ENCODE measurements at regions not wholly inside any gene's neighbourhood (a gene's known extent, or its start where the extent isn't known, plus 50 kb on each side); places are given as distances from the start of the nearest gene placed in this dataset.

GRCh38 chr1:29953961-29954360, 717.6 kb downstream of the PTPRU start:
- CTCF ChIA-PET, result interaction anchor here (1.5 kb wide), 1 partner anchor 9 kb away, joined by 3 read pairs; no protein-coding TSS in a partner anchor
- POLR2A ChIA-PET, result no interaction called here
- no peak for TF ChIP-seq CTCF (IDR thresholded peaks at IDR 0.05; ENCODE audit: control extremely low read depth, extremely low read depth, low read depth, missing control alignments)
- DNase-seq (ENCODE audit: extremely low spot score), result no peak

DNA sequence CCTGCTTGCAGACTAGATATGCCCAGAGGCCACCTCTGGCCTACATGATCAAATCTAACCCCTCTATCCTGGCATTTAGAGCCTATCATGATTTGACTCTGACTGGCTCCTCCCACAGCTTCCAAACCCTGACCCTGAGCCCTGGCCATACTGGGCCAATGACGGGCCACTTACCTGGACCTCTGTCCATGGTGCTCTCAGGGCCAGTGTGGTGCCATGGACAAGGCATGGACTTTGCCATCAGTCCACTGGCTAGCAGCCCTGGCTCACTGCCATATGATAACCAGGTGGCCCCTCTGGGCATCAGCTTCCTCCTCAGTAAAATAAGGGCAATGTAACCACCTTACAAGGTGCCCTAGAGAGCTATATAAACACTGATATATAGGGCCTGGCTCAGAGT, 713.4 kb downstream of the PTPRU start:
- DNase-seq (ENCODE audit: extremely low spot score), result no peak
- ChIA-PET CTCF (no interaction called here), POLR2A (no interaction called here)
- TF ChIP-seq CTCF (IDR thresholded peaks at IDR 0.05; ENCODE audit: control extremely low read depth, extremely low read depth, low read depth, missing control alignments), result no peak

- ChIA-PET POLR2A (no interaction called here), CTCF (no interaction called here)
- TF ChIP-seq CTCF (IDR thresholded peaks at IDR 0.05; ENCODE audit: control extremely low read depth, extremely low read depth, low read depth, missing control alignments), result no peak
- no peak for DNase-seq (ENCODE audit: extremely low spot score)
These were observed 712.3 kb downstream of the PTPRU start for GRCh38 chr1:29948581-29948980.

DNA sequence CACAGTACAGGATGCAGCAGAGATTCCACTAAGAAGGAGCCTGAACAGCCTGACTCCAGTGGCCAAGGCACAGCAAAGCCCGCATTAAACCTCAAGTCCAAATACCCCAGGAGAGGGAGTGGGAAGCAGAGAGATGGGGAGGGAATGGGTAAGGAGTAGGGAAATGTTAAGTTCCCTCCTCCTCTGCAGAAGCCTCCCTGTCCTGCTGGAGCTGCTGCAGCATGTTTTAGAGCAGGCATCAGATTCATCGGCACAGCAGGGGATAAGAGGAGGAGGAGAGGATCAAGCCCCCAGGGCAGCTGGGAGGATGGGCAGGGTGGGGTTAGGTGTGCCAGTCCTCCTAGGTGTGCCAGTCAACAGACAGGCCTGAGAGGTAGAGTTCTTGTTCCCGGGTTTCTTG, 709.7 kb downstream of the PTPRU start:
- POLR2A ChIA-PET, result no interaction called here
- CTCF ChIA-PET, result interaction anchor here (1.0 kb wide), 1 partner anchor 9 kb away, joined by 3 read pairs; no protein-coding TSS in a partner anchor
- no peak for TF ChIP-seq CTCF (IDR thresholded peaks at IDR 0.05; ENCODE audit: control extremely low read depth, extremely low read depth, low read depth, missing control alignments)
- no peak for DNase-seq (ENCODE audit: extremely low spot score)

DNA sequence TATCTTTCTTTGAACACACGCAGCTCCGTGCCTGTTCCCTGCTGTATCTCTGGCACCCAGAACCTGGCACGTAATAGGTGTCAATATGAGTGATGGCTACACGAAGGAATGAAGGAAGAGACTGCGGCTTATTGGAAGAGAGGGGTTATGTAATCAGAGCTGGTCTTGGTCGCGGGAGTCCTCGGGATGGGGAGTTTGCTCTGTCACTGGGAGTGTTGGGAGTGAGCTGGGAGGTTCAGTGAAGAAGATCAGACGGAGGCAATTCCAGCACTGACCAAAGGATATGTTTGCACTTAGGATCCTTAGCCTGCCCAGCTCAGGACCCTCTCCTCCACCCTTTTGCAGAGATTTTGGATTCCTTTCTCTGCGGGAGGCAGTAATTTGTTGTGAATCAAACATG, 709.1 kb downstream of the PTPRU start:
- TF ChIP-seq CTCF (IDR thresholded peaks at IDR 0.05; ENCODE audit: control extremely low read depth, extremely low read depth, low read depth, missing control alignments), result no peak
- POLR2A ChIA-PET, result no interaction called here
- CTCF ChIA-PET, result interaction anchor here (1.0 kb wide), 1 partner anchor 10 kb away, joined by 3 read pairs; no protein-coding TSS in a partner anchor
- DNase-seq (ENCODE audit: extremely low spot score), result no peak

- no peak for TF ChIP-seq CTCF (IDR thresholded peaks at IDR 0.05; ENCODE audit: control extremely low read depth, extremely low read depth, low read depth, missing control alignments)
- ChIA-PET POLR2A (no interaction called here), CTCF (no interaction called here)
- DNase-seq (ENCODE audit: extremely low spot score), result no peak
These were observed 708.1 kb downstream of the PTPRU start for GRCh38 chr1:29944253-29944905.

All from GM10248 (cell line).